Sigmoid colon (tissue), 4 donors: ENCODE measurements at regions not wholly inside any gene's neighbourhood (a gene's known extent, or its start where the extent isn't known, plus 50 kb on each side); places are given as distances from the start of the nearest gene placed in this dataset.

Experiments
- POLR2AphosphoS5 ChIP-seq, 4 donors: sonication (generic); formaldehyde crosslinking; IDR thresholded peaks; one replicate each; pipeline ENCODE4 v1.6.1; 2017; ENCODE audit warnings: antibody characterized with exemption in 4 of 4
- TF ChIP-seq, protein P1 (sequence below), 4 experiments: fragments of 450-650 bp in 3 of 4; fragments of 200-600 bp in 1 of 4; IDR thresholded peaks; one replicate each; pipeline ENCODE4 v1.5.1; 2016 to 2019; ENCODE audit warnings: antibody characterized with exemption in 4 of 4, mild to moderate bottlenecking in 3 of 4, moderate library complexity in 2 of 4

DNA sequence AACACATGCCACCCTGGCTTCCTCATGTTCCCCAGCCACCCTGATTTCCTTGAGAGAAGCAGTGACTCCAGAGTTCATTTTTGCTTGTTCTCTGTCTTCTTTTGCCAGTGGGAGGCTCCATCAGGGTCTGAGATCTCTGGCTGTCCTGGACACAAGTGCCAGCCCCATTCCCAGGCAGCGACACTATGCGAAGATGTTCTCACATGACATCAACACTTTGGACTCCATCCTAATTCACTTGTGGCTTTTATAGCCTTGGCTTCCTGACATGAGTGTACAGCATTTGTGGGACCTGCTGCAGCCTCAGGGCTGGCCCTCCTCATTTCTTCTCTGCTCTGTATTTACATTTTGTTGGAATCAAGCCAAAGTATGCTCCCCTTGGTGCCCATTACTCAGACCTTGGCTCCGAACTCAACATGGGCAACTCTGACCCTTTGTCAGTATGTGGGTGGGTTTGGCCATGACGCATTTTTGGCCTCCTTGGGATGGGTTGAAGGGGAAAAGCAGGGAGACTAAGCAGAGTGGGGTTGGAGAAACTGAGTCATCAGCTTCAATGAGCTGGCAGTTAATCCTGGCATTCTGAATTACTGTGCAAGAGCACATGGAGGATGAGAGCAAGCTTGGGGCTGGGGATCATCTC, 119.0 kb upstream of the EEF2KMT start:
- TF ChIP-seq, protein P1, sequence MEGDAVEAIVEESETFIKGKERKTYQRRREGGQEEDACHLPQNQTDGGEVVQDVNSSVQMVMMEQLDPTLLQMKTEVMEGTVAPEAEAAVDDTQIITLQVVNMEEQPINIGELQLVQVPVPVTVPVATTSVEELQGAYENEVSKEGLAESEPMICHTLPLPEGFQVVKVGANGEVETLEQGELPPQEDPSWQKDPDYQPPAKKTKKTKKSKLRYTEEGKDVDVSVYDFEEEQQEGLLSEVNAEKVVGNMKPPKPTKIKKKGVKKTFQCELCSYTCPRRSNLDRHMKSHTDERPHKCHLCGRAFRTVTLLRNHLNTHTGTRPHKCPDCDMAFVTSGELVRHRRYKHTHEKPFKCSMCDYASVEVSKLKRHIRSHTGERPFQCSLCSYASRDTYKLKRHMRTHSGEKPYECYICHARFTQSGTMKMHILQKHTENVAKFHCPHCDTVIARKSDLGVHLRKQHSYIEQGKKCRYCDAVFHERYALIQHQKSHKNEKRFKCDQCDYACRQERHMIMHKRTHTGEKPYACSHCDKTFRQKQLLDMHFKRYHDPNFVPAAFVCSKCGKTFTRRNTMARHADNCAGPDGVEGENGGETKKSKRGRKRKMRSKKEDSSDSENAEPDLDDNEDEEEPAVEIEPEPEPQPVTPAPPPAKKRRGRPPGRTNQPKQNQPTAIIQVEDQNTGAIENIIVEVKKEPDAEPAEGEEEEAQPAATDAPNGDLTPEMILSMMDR (IDR thresholded peaks at IDR 0.05) = no peak
- no peak for TF ChIP-seq POLR2AphosphoS5 (IDR thresholded peaks at IDR 0.05)
